ENCODE measurements at regions not wholly inside any gene's neighbourhood (a gene's known extent, or its start where the extent isn't known, plus 50 kb on each side); places are given as distances from the start of the nearest gene placed in this dataset.

DNA sequence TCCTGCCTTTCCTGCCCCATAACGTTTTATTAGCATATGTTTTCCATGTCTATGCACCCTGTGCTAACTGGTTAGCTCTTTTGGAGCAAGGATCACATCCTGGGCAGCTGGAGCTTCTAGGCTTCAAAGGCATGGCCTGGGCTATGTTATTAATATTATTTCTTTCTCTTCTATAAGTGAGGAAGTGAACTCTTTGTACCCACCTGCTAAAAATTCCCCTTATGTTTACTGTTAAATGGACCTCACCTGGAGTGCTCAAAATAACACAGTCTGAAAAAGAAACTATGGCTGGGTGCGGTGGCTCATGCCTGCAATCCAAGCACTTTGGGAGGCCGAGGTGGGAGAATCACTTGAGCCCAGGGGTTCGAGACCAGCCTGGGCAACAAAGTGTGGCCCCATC, 97.8 kb downstream of the TNFAIP3 start:
- TF ChIP-seq CTCF (IDR thresholded peaks at IDR 0.05; ENCODE audit: insufficient read depth, low read length) = no peak
- TF ChIP-seq POLR2AphosphoS5 (IDR thresholded peaks at IDR 0.05; ENCODE audit: low read depth) = no peak
- no peak for TF ChIP-seq REST (IDR thresholded peaks at IDR 0.05; ENCODE audit: insufficient replicate concordance, low read depth)
